Thyroid gland (tissue), 4 donors: ENCODE measurements at regions not wholly inside any gene's neighbourhood (a gene's known extent, or its start where the extent isn't known, plus 50 kb on each side); places are given as distances from the start of the nearest gene placed in this dataset.
A peak's percentile ranks its signal among the peaks of the same experiment; 100 is the strongest.

ENCODE experiments used
- DNase-seq, 2 donors: peaks; one replicate each; pipeline ENCODE4 v3.0.0-alpha.2; 2019
- H3K27ac ChIP-seq, 3 donors: fragments of 200-600 bp; sonication (generic); 1 replicate in 2 of 3; 2 replicates in 1 of 3; pipeline ENCODE4 v1.5.1; 2016 to 2019; ENCODE audit warnings: mild to moderate bottlenecking in 1 of 3, moderate library complexity in 1 of 3
- H3K27me3 ChIP-seq: fragments of 200-600 bp; sonication (generic); one replicate; pipeline ENCODE4 v1.5.1; 2019
- H3K36me3 ChIP-seq, 2 donors: fragments of 200-600 bp; sonication (generic); one replicate each; pipeline ENCODE4 v1.5.1; 2016 to 2019
- H3K4me1 ChIP-seq, 2 donors: fragments of 200-600 bp; sonication (generic); one replicate each; pipeline ENCODE4 v1.5.1; 2017 to 2019
- H3K4me3 ChIP-seq, 3 donors: fragments of 200-600 bp; sonication (generic); replicated peaks in 1 of 3; 1 replicate in 2 of 3; 2 replicates in 1 of 3; pipeline ENCODE4 v1.5.1; 2016; ENCODE audit warnings: mild to moderate bottlenecking in 1 of 3
- H3K9me3 ChIP-seq: fragments of 200-600 bp; sonication (generic); one replicate; pipeline ENCODE4 v1.5.1; 2017
- CTCF ChIP-seq, 6 experiments: fragments of 200-600 bp in 3 of 6; fragments of 450-650 bp in 3 of 6; sonication (generic) in 3 of 6; IDR thresholded peaks; one replicate each; pipeline ENCODE4 v1.5.1; 2016 to 2019; ENCODE audit warnings: antibody characterized with exemption in 6 of 6, mild to moderate bottlenecking in 2 of 6, inconsistent platforms in 1 of 6, moderate library complexity in 1 of 6
- POLR2A ChIP-seq, 2 donors: fragments of 450-650 bp; IDR thresholded peaks; one replicate each; pipeline ENCODE4 v1.6.1; 2017; ENCODE audit warnings: antibody characterized with exemption in 2 of 2, mild to moderate bottlenecking in 2 of 2, moderate library complexity in 1 of 2
- WGBS, 2 donors: methylation state at CpG; one replicate each; pipeline ENCODE4 v1.1.5; 2017; 5-methylcytosine and 5-hydroxymethylcytosine counted together
- intact Hi-C: fragments of 100-400 bp; cut with DNase I; formaldehyde crosslinking; loops from one replicate; pipeline ENCODE4 v1.15.1; 2023

GRCh38 chr5:40224421-40224820 lies 455.3 kb upstream of the PTGER4 start:
- Histone ChIP-seq H3K4me1 (peaks cover 34 to 51% of the 10 kb centered on the region in 2 donors), H3K27ac (no peak overlapping the region), H3K9me3 (no peaks in the 10 kb centered on the region), H3K27me3 (no peaks in the 10 kb centered on the region), H3K4me3 (no peak overlapping the region), H3K36me3 (no peaks in the 10 kb centered on the region)
- 76 to 84% methylated on average over 2 of the region's 2 CpGs for WGBS, 2 donors
- intact Hi-C loops = no loop called here
- no peak for DNase-seq
- TF ChIP-seq CTCF (IDR thresholded peaks at IDR 0.05) (no peak), POLR2A (IDR thresholded peaks at IDR 0.05) (no peak)

GRCh38 chr5:40223884-40224402 lies 455.8 kb upstream of the PTGER4 start:
- Histone ChIP-seq H3K4me3 (no peak overlapping the region), H3K27me3 (no peaks in the 10 kb centered on the region), H3K36me3 (no peaks in the 10 kb centered on the region), H3K27ac (no peak overlapping the region), H3K4me1 (peaks cover 35 to 52% of the 10 kb centered on the region in 2 donors), H3K9me3 (no peaks in the 10 kb centered on the region)
- WGBS, 2 donors = 90 to 94% methylated on average over 5 of the region's 5 CpGs
- intact Hi-C loops = no loop called here
- DNase-seq = no peak
- TF ChIP-seq POLR2A (IDR thresholded peaks at IDR 0.05) = no peak

- intact Hi-C loops = no loop called here
- no peak for DNase-seq
- TF ChIP-seq POLR2A (IDR thresholded peaks at IDR 0.05) = no peak
- TF ChIP-seq CTCF (IDR thresholded peaks at IDR 0.05) = no peak
Measured at GRCh38 chr5:40221796-40222195, 457.9 kb upstream of the PTGER4 start.

GRCh38 chr5:40221255-40221654 lies 458.5 kb upstream of the PTGER4 start:
- intact Hi-C loops = no loop called here
- peaks cover 22 to 30% of the 10 kb centered on the region in 2 donors for H3K4me1 ChIP-seq
- no peak overlapping the region for H3K4me3 ChIP-seq
- no peak overlapping the region for H3K27ac ChIP-seq
- WGBS, 2 donors = 85 to 88% methylated on average over 2 of the region's 2 CpGs
- no peaks in the 10 kb centered on the region for H3K27me3 ChIP-seq
- H3K9me3 ChIP-seq = no peaks in the 10 kb centered on the region
- no peak for DNase-seq
- TF ChIP-seq CTCF (IDR thresholded peaks at IDR 0.05) = no peak
- TF ChIP-seq POLR2A (IDR thresholded peaks at IDR 0.05) = no peak
- no peaks in the 10 kb centered on the region for H3K36me3 ChIP-seq

More at GRCh38 chr5:40221796-40222195, 457.9 kb upstream of the PTGER4 start:
- no peak overlapping the region for H3K27ac ChIP-seq
- H3K4me3 ChIP-seq = no peak overlapping the region
- WGBS, 2 donors = 87 to 97% methylated on average over 4 of the region's 4 CpGs
- H3K27me3 ChIP-seq = no peaks in the 10 kb centered on the region
- H3K36me3 ChIP-seq = no peaks in the 10 kb centered on the region
- H3K9me3 ChIP-seq = no peaks in the 10 kb centered on the region
- peaks cover 25 to 34% of the 10 kb centered on the region in 2 donors for H3K4me1 ChIP-seq

GRCh38 chr5:40220260-40220659 lies 459.5 kb upstream of the PTGER4 start:
- Histone ChIP-seq H3K27me3 (no peaks in the 10 kb centered on the region), H3K9me3 (no peaks in the 10 kb centered on the region), H3K4me3 (no peak overlapping the region), H3K36me3 (no peaks in the 10 kb centered on the region), H3K27ac (peak overlapping the region; percentile 21 to 51 (median 31)), H3K4me1 (peaks cover 18 to 23% of the 10 kb centered on the region in 2 donors)
- intact Hi-C loops = no loop called here
- 23 to 43% methylated on average over 2 of the region's 2 CpGs for WGBS, 2 donors
- peak; percentile 66 to 80 for DNase-seq
- TF ChIP-seq CTCF (IDR thresholded peaks at IDR 0.05) = no peak
- no peak for TF ChIP-seq POLR2A (IDR thresholded peaks at IDR 0.05)
